HUES48 (cell line): ENCODE measurements at regions not wholly inside any gene's neighbourhood (a gene's known extent, or its start where the extent isn't known, plus 50 kb on each side); places are given as distances from the start of the nearest gene placed in this dataset.

ENCODE experiments used
- H3K27ac ChIP-seq: one replicate; pipeline ENCODE4 v1.7.0; 2013; ENCODE audit warnings: low read depth, low read length, inconsistent platforms
- H3K27me3 ChIP-seq: 2 replicates; pipeline ENCODE4 v1.6.1; 2013; ENCODE audit warnings: mild to moderate bottlenecking, low read length; ENCODE audit not compliant: control insufficient read depth, insufficient read depth
- H3K36me3 ChIP-seq: 2 replicates; pipeline ENCODE4 v1.6.1; 2013; ENCODE audit warnings: low read length; ENCODE audit not compliant: control insufficient read depth, insufficient read depth
- H3K4me1 ChIP-seq: 2 replicates; pipeline ENCODE4 v1.6.1; 2013; ENCODE audit warnings: mild to moderate bottlenecking, low read length; ENCODE audit not compliant: control insufficient read depth, insufficient read depth
- H3K4me3 ChIP-seq: 2 replicates; pipeline ENCODE4 v1.5.1; 2013; ENCODE audit warnings: mild to moderate bottlenecking, low read depth, low read length
- H3K9ac ChIP-seq: 2 replicates; pipeline ENCODE4 v1.6.1; 2013; ENCODE audit warnings: mild to moderate bottlenecking, low read depth, low read length, moderate library complexity
- H3K9me3 ChIP-seq: 2 replicates; pipeline ENCODE4 v1.6.1; 2013; ENCODE audit warnings: low read length; ENCODE audit not compliant: control insufficient read depth, insufficient read depth

DNA sequence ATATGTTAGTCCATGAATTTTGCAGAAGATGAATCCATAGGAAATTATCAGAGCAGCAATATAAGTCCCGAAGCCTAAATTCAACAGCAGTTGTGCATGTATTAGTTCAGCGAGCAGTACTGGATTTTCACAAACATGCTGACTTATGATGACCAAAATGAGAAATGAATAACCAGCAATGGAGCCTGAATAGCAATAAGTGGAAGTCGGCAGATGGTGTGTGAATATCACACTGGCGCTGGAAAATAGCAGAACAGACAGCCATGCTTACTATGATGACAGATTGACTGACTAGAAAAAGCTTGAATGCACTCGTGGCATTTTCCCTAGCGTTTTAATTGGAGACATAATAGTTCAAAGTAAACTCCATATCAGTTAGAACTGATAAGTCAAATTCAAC is 1114.5 kb downstream of the DSC3 start:
- Histone ChIP-seq H3K4me3 (no peak overlapping the region), H3K27ac (no peak overlapping the region), H3K36me3 (no peaks in the 10 kb centered on the region), H3K4me1 (no peaks in the 10 kb centered on the region), H3K27me3 (no peaks in the 10 kb centered on the region), H3K9me3 (no peaks in the 10 kb centered on the region), H3K9ac (no peak overlapping the region)

DNA sequence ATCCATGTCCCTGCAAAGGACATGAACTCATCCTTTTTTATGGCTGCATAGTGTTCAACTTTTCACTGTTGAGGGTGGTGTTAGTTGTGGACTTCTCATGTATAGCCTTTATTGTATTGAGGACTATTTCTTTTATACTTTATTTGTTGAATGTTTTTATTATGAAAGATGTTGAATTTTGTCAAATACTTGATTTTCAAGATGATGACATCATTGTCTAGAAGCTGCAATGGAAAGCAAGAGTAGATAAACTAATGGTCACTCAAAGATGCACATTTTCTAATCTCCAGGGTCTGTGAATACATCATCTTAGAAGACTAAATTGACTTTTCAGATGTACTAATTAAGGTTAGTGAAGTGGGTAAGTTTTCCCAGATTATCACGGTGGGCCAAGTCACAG is 1117.0 kb downstream of the DSC3 start:
- no peaks in the 10 kb centered on the region for H3K27me3 ChIP-seq
- H3K9ac ChIP-seq, result no peak overlapping the region
- H3K27ac ChIP-seq, result no peak overlapping the region
- no peaks in the 10 kb centered on the region for H3K36me3 ChIP-seq
- H3K4me3 ChIP-seq, result no peak overlapping the region
- H3K4me1 ChIP-seq, result no peaks in the 10 kb centered on the region
- no peaks in the 10 kb centered on the region for H3K9me3 ChIP-seq

DNA sequence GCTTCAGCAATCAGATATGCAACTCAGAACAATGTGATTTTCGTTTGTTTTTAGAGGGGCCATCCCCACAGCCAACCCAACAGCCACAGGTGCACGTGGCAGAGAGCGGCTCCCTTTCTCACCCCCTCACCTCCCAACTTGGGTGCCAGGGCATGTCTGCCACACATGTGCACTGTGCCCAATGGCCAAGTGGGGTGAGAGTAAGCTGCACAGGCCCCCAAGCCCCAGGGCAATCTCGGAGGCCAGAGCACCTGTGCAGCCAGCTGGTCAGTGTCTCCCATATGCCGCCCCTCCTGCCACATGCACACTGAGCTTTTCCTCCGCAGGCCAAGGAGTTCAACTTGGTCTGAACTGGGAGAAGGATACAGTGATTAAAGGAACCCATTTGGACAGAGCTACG is 1130.2 kb downstream of the DSC3 start:
- H3K9me3 ChIP-seq, result no peaks in the 10 kb centered on the region
- no peaks in the 10 kb centered on the region for H3K36me3 ChIP-seq
- no peaks in the 10 kb centered on the region for H3K4me1 ChIP-seq
- no peaks in the 10 kb centered on the region for H3K27me3 ChIP-seq
- H3K4me3 ChIP-seq, result no peak overlapping the region
- no peak overlapping the region for H3K27ac ChIP-seq
- H3K9ac ChIP-seq, result no peak overlapping the region

DNA sequence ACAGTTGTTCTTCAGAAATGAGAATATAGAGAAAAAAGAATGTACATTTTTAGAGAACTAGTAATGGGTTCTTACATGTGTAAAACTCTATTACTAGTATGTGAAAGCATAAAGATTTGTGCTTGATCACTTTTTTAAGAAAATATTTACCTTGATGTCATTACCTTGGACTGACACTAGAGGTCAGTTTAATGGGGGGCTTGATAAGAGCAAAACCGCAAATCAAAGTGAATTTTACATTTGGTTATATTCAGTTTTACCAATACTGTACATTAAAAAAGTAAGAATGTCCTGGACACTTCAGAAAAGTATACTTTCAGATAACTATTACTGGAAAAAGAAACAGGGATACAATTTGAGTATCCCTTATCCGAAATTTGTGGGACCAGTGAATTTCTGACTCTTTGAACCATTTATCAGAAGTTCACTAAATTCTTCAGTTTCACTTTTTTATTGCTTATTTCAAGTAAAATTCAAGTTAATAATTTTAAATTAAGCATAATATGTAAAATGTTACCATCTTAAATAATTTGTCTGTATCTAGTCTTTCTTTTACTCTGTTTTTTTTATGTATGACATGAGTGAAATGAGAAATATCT is 1149.5 kb downstream of the DSC3 start:
- no peak overlapping the region for H3K27ac ChIP-seq
- H3K9ac ChIP-seq, result no peak overlapping the region
- H3K27me3 ChIP-seq, result no peaks in the 10 kb centered on the region
- H3K36me3 ChIP-seq, result no peaks in the 10 kb centered on the region
- H3K9me3 ChIP-seq, result no peaks in the 10 kb centered on the region
- no peaks in the 10 kb centered on the region for H3K4me1 ChIP-seq
- H3K4me3 ChIP-seq, result no peak overlapping the region

DNA sequence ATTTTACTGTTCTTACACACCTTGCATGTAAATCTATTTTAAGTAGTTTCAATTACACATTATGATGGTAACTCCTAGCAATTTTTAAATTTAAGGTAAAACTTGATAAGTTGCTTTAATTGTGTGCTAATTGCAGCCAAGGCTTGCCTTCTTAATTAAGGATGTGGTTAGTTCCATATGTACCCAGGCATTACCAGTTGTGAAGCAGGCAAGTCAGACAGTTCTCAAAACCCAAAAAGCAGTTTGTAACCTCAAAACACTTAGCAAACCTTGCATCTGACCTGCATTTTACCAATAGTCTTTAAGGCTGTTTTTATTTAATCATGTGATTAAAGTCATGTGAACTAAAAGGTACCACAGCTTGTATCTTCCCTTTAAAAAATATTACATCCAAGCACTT is 1159.4 kb downstream of the DSC3 start:
- H3K36me3 ChIP-seq, result no peaks in the 10 kb centered on the region
- H3K9ac ChIP-seq, result no peak overlapping the region
- no peaks in the 10 kb centered on the region for H3K9me3 ChIP-seq
- no peaks in the 10 kb centered on the region for H3K4me1 ChIP-seq
- H3K27me3 ChIP-seq, result no peaks in the 10 kb centered on the region
- H3K27ac ChIP-seq, result no peak overlapping the region
- no peak overlapping the region for H3K4me3 ChIP-seq

DNA sequence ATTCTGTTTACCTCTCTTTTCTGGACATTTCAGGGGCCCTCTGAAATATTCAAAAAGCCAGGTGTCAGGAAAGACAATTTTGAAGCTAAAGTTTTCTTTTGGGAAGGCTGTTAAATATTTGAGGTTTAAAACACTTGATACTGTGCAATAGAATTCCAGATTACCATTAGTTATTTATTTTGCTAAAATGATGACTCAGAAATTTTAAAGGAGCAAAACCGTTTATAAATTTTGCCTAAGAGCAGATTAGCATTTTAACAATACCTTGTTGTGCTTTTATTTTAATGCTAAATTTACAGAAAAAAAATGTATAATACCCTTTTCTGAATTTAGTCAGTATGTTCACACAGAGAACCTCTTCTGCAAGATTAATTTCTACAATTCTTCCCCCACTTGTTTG is 1159.9 kb downstream of the DSC3 start:
- no peaks in the 10 kb centered on the region for H3K36me3 ChIP-seq
- no peak overlapping the region for H3K9ac ChIP-seq
- no peaks in the 10 kb centered on the region for H3K27me3 ChIP-seq
- H3K9me3 ChIP-seq, result 0 out of 2 replicates have a peak, but pooled peaks cover 2% of the 10 kb centered on the region
- H3K27ac ChIP-seq, result no peak overlapping the region
- H3K4me3 ChIP-seq, result no peak overlapping the region
- no peaks in the 10 kb centered on the region for H3K4me1 ChIP-seq

DNA sequence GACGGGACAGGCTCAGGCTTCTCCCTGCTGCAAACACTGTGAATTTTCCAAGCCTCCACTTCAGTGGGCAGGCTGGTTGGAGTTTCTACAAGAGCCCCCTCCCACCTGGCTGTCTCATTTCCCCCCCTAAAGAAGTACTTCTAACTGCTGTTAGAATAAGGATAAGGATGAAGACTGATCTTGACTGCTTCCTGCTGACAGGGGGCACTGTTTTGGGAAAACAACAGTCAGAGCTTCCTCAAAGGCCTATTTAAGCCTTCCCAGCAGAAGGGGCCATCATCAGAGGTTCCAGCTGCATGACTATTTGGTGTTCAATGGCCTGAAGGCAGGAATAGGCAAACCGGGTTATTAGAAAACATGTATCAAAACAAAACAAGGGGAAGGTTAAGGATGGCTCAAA is 1162.8 kb downstream of the DSC3 start:
- Histone ChIP-seq H3K4me3 (no peak overlapping the region), H3K9me3 (0 out of 2 replicates have a peak, but pooled peaks cover 2% of the 10 kb centered on the region), H3K36me3 (no peaks in the 10 kb centered on the region), H3K27ac (no peak overlapping the region), H3K27me3 (no peaks in the 10 kb centered on the region), H3K4me1 (no peaks in the 10 kb centered on the region), H3K9ac (no peak overlapping the region)

DNA sequence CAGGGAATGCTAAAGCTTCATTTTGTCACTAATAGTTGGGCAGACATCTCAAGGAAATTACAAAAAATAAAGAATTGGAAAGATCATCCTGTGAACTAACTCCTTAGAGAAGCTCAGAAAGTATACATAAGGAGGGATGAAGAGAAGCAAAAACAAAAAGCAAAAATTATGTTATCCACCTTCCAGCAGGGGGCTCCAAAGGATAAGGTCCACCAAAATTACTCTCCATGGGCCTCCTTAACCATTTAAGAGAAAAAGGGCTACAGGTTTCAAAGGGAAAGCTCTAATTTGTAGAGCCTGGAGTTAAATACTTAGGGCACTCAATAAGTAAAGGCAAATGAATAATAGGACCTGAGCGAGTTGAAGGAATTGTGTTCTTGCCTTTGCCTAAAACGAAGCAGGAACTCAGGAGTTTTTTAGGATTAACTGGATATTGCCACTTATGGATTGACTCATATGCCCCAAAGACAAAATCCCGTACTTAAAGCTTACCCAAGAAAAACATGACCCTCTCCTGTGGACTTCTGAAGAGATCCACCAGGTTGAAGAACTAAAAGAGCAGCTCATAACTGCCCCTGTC is 1167.9 kb downstream of the DSC3 start:
- H3K4me1 ChIP-seq, result no peaks in the 10 kb centered on the region
- H3K9ac ChIP-seq, result no peak overlapping the region
- no peaks in the 10 kb centered on the region for H3K27me3 ChIP-seq
- no peak overlapping the region for H3K4me3 ChIP-seq
- H3K9me3 ChIP-seq, result 0 out of 2 replicates have a peak, but pooled peaks cover 2% of the 10 kb centered on the region
- H3K27ac ChIP-seq, result no peak overlapping the region
- H3K36me3 ChIP-seq, result no peaks in the 10 kb centered on the region

DNA sequence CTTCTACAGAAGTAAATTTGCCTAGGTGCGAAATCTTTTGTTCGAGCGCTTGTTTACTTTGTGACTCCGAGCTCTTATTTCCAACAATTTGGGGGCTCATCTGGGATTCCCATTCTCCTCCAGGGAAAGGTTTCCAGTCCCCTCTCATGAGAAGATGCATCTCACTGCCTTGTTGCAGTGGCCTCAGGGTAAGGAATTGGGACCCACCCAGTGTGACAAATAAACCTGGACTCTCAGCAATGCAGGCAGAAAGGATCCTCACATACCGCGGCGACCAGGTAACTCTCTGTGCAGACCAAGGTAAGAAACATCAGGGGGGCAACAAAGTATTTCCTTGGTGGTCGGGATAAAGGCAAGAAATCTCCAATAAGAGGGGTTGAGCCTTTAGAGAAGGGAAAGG is 1169.3 kb downstream of the DSC3 start:
- Histone ChIP-seq H3K36me3 (no peaks in the 10 kb centered on the region), H3K4me1 (no peaks in the 10 kb centered on the region), H3K27ac (no peak overlapping the region), H3K9ac (no peak overlapping the region), H3K9me3 (0 out of 2 replicates have a peak, but pooled peaks cover 2% of the 10 kb centered on the region), H3K4me3 (no peak overlapping the region), H3K27me3 (no peaks in the 10 kb centered on the region)

DNA sequence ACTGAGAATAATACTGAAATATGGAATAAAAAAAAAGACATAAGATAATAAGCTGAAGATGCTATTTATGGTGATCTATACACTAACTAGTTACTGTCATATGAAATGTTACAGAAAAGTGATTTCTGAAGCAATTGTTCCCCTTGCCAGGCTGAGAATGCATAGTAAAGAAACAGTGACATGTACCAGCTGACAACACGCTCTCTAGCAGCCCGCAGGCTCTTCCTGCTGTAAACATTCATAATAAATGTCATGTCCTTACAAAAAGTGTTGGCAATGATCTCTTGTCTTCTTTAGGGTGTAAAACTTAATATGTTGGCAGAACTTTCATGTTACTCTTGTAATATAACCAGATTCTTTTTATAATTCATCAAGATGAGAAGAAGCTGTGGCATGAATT is 1171.3 kb downstream of the DSC3 start:
- Histone ChIP-seq H3K36me3 (no peaks in the 10 kb centered on the region), H3K27me3 (no peaks in the 10 kb centered on the region), H3K27ac (no peak overlapping the region), H3K4me3 (no peak overlapping the region), H3K9me3 (no peaks in the 10 kb centered on the region), H3K4me1 (no peaks in the 10 kb centered on the region), H3K9ac (no peak overlapping the region)

DNA sequence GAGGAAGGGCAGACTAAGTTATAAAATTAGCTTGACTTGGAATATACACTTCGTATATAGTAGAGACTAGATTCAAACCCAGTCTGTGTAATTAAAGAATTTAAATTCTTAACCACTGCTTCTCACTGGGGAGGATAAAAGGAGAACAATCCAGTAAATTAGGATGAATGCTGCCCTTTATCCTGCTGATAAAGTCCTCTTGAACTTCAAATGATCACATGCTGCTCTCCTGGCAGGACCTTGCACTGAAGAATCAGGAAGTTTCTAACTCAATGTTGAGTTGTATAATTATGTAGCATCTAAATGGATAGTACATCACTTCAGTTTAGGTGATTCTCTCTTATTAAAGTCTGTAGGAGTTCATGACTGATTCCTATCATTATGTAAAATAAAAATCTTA is 1179.7 kb downstream of the DSC3 start:
- Histone ChIP-seq H3K9me3 (no peaks in the 10 kb centered on the region), H3K27me3 (peaks cover 8% of the 10 kb centered on the region), H3K27ac (no peak overlapping the region), H3K9ac (no peak overlapping the region), H3K36me3 (no peaks in the 10 kb centered on the region), H3K4me1 (peaks cover 9% of the 10 kb centered on the region), H3K4me3 (no peak overlapping the region)
